Central memory CD8-positive, alpha-beta T cell (primary cell): ENCODE measurements at regions not wholly inside any gene's neighbourhood (a gene's known extent, or its start where the extent isn't known, plus 50 kb on each side); places are given as distances from the start of the nearest gene placed in this dataset.
"Not testable (repeated sequence)": the region's sequence is repeated elsewhere in the genome, so short reads cannot be mapped to it uniquely, and the experiment has no call there.

Experiments
- ATAC-seq: fragments of 150-1000 bp; cut with Tn5 transposase; replicated peaks from 2 replicates; pipeline ENCODE4 v1.10.0; 2022; ENCODE audit warnings: mild to moderate bottlenecking, moderate FRiP score, moderate number of reproducible peaks; ENCODE audit not compliant: poor library complexity, severe bottlenecking; ENCODE audit errors: extremely low read depth
- DNase-seq, 2 donors: peaks; one replicate each; pipeline ENCODE4 v3.0.0; 2021; ENCODE audit warnings: low spot score in 2 of 2
- H3K27ac Mint-ChIP-seq: one replicate; pipeline ENCODE4 v1.8.0; 2022; ENCODE audit warnings: low read depth, mild to moderate bottlenecking, moderate library complexity, mixed read lengths
- H3K27me3 Mint-ChIP-seq: one replicate; pipeline ENCODE4 v1.8.0; 2022; ENCODE audit warnings: mixed read lengths
- H3K36me3 Mint-ChIP-seq: one replicate; pipeline ENCODE4 v1.8.0; 2022; ENCODE audit warnings: mild to moderate bottlenecking, moderate library complexity, mixed read lengths; ENCODE audit not compliant: insufficient read depth
- H3K4me1 Mint-ChIP-seq: one replicate; pipeline ENCODE4 v1.8.0; 2022; ENCODE audit warnings: mixed read lengths
- H3K4me3 Mint-ChIP-seq: one replicate; pipeline ENCODE4 v1.8.0; 2022; ENCODE audit warnings: mild to moderate bottlenecking, moderate library complexity, mixed read lengths
- H3K9me3 Mint-ChIP-seq: one replicate; pipeline ENCODE4 v1.8.0; 2022; ENCODE audit warnings: mixed read lengths

DNA sequence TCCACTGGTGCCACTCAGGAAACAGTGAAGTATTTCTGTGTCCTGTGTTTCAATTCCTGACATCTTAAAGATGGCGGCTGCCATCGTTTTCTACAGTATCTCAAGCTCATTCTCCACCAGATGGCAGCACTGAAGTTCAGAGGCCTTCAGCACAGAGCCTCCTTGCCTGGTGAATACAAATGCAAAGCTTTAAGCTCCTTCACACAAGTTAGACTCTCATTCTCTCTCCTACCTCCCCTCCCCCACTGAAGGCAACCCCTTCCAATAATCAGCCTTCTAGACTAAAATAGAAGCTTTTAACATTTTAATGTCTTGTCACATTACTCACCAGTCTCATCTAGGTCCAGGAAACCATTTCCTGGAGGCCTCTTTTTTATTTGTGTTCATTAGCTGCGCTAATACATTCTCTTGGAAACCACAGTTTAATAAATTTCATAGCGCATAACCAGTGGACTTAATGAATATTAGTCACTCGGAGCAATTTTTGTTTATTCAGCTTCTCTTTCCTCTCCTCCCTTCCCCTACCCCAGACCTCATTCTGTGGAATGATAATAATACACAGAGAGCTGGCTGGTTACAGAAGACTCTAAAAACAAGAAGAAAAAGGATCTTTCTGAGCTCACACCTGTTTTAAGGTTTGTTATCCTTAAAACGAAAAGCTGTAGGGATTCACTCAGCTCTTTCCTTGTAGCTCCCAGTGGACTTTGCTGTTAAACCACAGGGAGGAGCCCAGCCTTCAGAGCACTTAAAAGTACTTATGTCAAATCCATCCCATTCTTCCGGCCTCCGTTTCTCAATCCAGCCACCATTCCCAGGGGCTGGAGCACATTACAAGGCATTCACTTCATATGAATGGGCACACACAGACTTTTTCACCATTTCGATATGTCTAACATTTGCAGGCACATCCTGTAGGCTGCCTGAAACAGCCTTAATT is 384.9 kb downstream of the HLX start:
- ATAC-seq = no peak
- H3K27me3 Mint-ChIP-seq = peaks cover 14% of the 10 kb centered on the region
- H3K9me3 Mint-ChIP-seq = no peaks in the 10 kb centered on the region
- H3K4me3 Mint-ChIP-seq = no peak overlapping the region
- no peaks in the 10 kb centered on the region for H3K36me3 Mint-ChIP-seq
- H3K4me1 Mint-ChIP-seq = no peaks in the 10 kb centered on the region
- no peak overlapping the region for H3K27ac Mint-ChIP-seq
- DNase-seq = no peak

DNA sequence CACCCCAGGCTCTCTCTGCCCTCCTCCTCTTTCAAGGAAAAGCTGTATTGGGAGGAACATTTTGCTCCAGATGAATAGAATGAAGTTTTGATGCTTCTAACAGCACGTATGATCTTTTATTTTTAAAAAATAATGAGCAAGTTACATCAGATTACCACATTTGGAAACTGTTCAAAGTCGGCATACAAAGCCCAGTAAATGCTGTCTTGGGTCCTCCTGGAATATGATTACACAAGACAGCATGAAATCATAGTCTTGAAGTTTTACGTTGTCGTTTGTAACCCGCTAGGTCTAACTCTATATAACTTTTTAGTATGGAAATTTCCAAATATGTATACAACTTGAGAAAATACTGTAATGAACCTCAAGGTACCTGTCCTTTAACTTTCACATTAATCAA is 385.6 kb downstream of the HLX start:
- H3K4me1 Mint-ChIP-seq = no peaks in the 10 kb centered on the region
- H3K9me3 Mint-ChIP-seq = no peaks in the 10 kb centered on the region
- H3K27me3 Mint-ChIP-seq = peaks cover 14% of the 10 kb centered on the region
- no peak overlapping the region for H3K27ac Mint-ChIP-seq
- H3K4me3 Mint-ChIP-seq = no peak overlapping the region
- no peak for ATAC-seq
- DNase-seq = no peak
- no peaks in the 10 kb centered on the region for H3K36me3 Mint-ChIP-seq

DNA sequence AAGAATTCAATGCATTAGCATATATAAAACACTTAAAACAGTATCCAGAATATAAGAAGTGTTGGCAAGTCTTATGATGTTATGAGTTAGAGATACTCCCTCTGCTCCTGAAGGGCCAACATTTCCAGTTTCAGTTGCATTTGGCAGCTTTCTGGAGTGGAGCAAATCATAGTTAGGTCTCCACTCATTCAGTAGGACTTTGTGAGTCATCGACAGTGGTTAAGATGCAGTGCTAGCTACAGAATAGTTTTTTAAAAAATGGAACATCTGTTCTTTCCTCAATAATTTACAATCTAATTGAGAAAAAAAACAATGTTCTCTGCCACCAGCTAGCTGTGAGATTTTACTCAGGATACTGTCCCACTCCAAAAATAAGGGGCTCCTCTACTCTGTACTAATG is 389.1 kb downstream of the HLX start:
- no peaks in the 10 kb centered on the region for H3K9me3 Mint-ChIP-seq
- H3K4me3 Mint-ChIP-seq = no peak overlapping the region
- no peaks in the 10 kb centered on the region for H3K4me1 Mint-ChIP-seq
- no peak for DNase-seq
- H3K27me3 Mint-ChIP-seq = peaks cover 14% of the 10 kb centered on the region
- no peak overlapping the region for H3K27ac Mint-ChIP-seq
- no peak for ATAC-seq
- H3K36me3 Mint-ChIP-seq = no peaks in the 10 kb centered on the region

DNA sequence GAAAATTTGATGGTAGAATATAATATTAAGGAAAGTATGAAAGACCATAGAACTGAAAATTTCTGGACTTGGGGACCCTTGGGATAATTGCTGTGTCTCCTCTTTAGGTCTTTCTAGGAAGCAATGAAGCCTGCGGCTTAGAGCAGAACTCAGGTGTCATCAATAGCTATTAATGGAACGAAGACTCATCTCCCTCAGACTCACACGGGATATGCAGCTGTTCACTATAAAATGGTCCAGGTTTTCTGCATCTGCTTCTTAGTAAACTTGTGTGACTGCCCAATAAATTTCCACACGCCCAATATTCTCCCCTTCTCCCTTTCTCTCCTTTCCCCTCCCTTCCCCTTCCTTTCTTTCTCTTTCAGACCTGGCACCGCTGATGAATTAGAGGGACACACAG is 392.5 kb downstream of the HLX start:
- ATAC-seq = no peak
- Mint-ChIP-seq H3K27me3 (no peaks in the 10 kb centered on the region), H3K9me3 (no peaks in the 10 kb centered on the region), H3K36me3 (no peaks in the 10 kb centered on the region), H3K27ac (no peak overlapping the region), H3K4me1 (no peaks in the 10 kb centered on the region), H3K4me3 (no peak overlapping the region)
- DNase-seq = no peak

DNA sequence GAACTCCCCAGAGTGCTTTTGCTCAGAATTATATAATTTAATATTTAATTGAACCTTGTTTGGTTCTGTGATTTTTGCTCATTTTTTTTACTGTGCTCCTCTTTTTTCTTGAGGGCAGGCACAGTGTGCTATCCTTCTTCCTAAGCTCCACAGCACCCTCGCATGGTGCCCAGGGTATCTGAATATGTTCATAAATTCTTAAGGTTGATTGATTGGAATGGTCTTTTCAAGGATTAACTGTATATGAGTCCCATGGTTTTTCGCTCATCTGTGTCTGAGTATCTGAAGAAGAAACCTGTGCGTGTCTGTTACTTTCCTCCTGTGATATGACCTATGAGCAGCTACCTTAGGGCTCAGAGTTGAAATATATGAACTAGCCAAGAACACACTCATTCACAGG is 393.7 kb downstream of the HLX start:
- no peaks in the 10 kb centered on the region for H3K27me3 Mint-ChIP-seq
- no peak overlapping the region for H3K27ac Mint-ChIP-seq
- no peaks in the 10 kb centered on the region for H3K9me3 Mint-ChIP-seq
- ATAC-seq = no peak
- H3K4me1 Mint-ChIP-seq = no peaks in the 10 kb centered on the region
- no peak for DNase-seq
- no peak overlapping the region for H3K4me3 Mint-ChIP-seq
- H3K36me3 Mint-ChIP-seq = no peaks in the 10 kb centered on the region

DNA sequence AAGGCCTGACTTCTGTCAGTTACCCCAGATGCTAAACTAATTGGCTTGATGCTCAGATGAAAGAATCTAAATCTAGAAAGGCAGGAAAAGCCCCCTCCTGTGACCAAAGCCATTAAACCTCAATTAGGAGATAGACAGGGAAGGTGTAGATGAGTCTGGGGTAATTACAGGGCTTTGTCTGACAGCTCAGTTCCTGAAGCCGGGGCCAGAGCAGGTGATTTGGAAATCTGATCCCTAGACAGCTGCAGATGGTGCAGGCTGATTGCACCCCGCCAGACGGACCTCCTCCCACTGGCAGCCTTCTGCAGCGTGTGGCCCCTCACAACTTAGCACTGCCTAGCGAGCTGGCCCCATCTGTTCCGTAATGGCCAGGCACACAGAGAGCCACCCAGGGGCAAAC is 395.1 kb downstream of the HLX start:
- H3K9me3 Mint-ChIP-seq = no peaks in the 10 kb centered on the region
- ATAC-seq = no peak
- no peak for DNase-seq
- no peaks in the 10 kb centered on the region for H3K27me3 Mint-ChIP-seq
- no peaks in the 10 kb centered on the region for H3K36me3 Mint-ChIP-seq
- H3K4me1 Mint-ChIP-seq = no peaks in the 10 kb centered on the region
- no peak overlapping the region for H3K27ac Mint-ChIP-seq
- H3K4me3 Mint-ChIP-seq = no peak overlapping the region

DNA sequence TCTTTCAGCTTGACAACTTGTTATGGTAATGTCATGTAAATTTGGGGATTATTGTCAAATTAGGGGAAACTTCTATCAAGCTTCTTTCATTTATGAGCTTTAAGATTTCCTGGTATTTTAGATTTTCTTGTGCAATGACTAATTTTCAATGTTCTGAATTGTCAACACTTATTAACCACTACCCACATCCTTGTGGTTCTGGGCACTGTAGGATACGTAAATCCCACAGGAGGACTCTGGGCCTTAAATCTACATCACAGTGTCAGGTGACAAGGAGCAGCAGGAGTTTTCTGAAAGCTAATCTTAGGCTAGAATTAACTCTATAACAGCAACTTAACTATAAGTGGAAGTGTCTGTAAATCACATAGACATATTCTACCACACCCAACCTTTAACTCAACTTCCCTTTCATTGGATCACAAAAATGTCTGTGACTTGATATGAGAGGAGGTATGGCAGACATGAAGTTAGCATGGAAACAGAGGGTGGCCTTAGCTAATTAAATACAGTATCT is 397.7 kb downstream of the HLX start:
- Mint-ChIP-seq H3K27ac (no peak overlapping the region), H3K4me3 (no peak overlapping the region), H3K27me3 (peaks cover 7% of the 10 kb centered on the region), H3K9me3 (no peaks in the 10 kb centered on the region), H3K36me3 (no peaks in the 10 kb centered on the region), H3K4me1 (no peaks in the 10 kb centered on the region)
- DNase-seq (no peak), ATAC-seq (no peak)

DNA sequence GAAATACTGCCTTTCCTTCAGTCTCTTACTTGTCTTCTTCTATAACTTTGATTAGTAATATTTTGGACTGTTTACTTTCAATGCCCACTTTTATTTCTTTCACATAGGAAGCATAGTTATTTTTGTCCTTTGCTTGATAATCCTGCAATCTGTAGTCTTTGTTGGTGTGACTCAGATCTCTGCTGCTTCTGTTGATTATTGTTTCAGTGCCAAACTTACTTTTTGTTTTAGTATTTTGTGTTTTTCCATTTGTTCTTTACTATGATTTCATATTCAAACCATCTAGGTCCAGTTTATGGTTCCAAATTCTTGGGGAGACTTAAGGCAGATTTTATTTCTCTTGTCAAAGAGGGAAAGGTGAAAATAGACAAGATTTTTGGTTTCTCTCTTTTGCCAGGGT is 399.9 kb downstream of the HLX start:
- DNase-seq = no peak
- ATAC-seq = no peak
- Mint-ChIP-seq H3K9me3 (no peaks in the 10 kb centered on the region), H3K4me1 (no peaks in the 10 kb centered on the region), H3K27me3 (peaks cover 23% of the 10 kb centered on the region), H3K27ac (no peak overlapping the region), H3K36me3 (peaks cover 2% of the 10 kb centered on the region), H3K4me3 (no peak overlapping the region)

DNA sequence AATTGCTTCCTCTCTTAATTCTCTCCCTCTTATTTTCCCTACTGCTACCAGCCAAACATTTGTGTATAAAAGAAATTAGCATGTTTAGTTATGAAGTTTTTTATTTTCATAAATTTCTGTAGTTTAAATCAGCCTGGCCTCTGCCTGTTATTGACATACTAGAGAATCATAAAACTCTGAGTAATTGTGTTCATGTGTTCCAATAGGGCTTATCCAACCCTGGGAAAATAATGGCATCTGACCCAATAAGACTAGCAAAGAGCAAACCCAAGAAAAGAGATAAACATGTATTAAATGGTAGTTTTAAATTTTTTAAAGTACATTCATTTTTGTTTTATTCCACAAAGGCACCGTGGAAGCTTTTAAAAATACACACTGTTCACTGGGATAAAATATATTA is 404.3 kb downstream of the HLX start:
- Mint-ChIP-seq H3K4me3 (no peak overlapping the region), H3K4me1 (no peaks in the 10 kb centered on the region), H3K9me3 (no peaks in the 10 kb centered on the region), H3K27me3 (peaks cover 23% of the 10 kb centered on the region), H3K27ac (no peak overlapping the region), H3K36me3 (peaks cover 4% of the 10 kb centered on the region)
- ATAC-seq = no peak
- DNase-seq = no peak

DNA sequence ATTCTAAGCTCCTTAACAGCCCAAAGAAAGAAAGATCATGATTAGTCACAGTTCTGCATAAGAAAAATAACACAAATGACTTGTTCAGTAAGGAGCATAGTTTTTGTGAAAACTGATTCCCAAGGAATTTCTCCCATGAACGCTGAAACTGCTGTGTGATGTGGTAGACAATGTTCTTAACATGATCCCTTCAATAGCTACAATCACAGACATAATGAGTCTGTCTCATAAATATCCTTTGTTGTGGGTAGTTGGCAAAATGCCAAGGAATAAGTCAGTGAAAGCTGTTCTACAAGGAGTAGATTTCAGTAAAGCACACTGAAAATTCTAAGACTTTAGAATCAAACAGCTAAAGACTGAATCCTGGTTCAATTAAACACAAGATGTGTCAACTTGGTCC is 404.8 kb downstream of the HLX start:
- no peak for DNase-seq
- H3K4me1 Mint-ChIP-seq = no peaks in the 10 kb centered on the region

DNA sequence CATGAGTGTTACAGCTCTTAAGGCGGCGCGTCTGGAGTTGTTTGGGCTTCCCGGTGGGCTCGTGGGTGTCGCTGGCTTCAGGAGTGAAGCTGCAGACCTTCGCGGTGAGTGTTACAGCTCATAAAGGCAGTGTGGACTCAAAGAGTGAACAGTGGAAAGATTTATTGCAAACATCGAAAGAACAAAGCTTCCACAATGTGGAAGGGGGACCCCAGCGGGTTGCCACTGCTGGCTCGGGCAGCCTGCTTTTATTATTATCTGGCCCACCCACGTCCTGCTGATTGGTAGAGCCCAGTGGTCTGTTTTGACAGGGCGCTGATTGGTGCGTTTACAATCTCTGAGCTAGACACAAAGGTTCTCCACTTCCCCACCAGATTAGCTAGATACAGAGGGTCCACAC is 405.7 kb downstream of the HLX start:
- ATAC-seq, H3K27ac Mint-ChIP-seq, H3K4me3 Mint-ChIP-seq, H3K4me1 Mint-ChIP-seq, DNase-seq, H3K9me3 Mint-ChIP-seq, H3K36me3 Mint-ChIP-seq: not testable (repeated sequence)
- H3K27me3 Mint-ChIP-seq = peaks cover 23% of the 10 kb centered on the region

More for the DNA sequence above, 404.8 kb downstream of the HLX start:
- ATAC-seq = no peak
- H3K27ac Mint-ChIP-seq = no peak overlapping the region
- H3K4me3 Mint-ChIP-seq = no peak overlapping the region
- peaks cover 4% of the 10 kb centered on the region for H3K36me3 Mint-ChIP-seq
- no peaks in the 10 kb centered on the region for H3K9me3 Mint-ChIP-seq
- H3K27me3 Mint-ChIP-seq = peaks cover 23% of the 10 kb centered on the region

DNA sequence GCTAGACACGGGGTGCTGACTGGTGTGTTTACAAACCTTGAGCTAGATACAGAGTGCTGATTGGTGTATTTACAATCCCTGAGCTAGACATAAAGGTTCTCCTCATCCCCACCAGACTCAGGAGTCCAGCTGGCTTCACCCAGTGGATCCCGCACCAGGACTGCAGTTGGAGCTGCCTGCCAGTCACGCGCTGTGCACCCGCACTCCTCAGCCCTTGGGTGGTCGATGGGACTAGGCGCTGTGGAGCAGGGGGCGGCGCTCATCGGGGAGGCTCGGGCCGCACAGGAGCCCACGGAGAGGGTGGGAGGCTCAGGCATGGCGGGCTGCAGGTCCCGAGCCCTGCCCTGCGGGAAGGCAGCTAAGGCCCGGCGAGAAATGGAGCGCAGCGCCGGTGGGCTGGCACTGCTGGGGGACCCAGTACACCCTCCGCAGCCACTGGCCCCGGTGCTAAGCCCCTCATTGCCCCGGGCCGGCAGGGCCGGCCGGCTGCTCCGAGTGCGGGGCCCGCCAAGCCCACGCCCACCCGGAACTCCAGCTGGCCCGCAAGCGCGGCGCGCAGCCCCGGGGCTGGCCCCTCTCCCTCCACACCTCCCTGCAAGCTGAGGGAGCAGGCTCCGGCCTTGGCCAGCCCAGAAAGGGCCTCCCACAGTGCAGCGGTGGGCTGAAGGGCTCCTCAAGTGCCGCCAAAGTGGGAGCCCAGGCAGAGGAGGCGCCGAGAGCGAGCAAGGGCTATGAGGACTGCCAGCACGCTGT is 406.4 kb downstream of the HLX start:
- not testable (repeated sequence) for H3K9me3 Mint-ChIP-seq, ATAC-seq, H3K27ac Mint-ChIP-seq, H3K36me3 Mint-ChIP-seq, H3K4me3 Mint-ChIP-seq, DNase-seq, H3K4me1 Mint-ChIP-seq
- H3K27me3 Mint-ChIP-seq = peaks cover 23% of the 10 kb centered on the region

DNA sequence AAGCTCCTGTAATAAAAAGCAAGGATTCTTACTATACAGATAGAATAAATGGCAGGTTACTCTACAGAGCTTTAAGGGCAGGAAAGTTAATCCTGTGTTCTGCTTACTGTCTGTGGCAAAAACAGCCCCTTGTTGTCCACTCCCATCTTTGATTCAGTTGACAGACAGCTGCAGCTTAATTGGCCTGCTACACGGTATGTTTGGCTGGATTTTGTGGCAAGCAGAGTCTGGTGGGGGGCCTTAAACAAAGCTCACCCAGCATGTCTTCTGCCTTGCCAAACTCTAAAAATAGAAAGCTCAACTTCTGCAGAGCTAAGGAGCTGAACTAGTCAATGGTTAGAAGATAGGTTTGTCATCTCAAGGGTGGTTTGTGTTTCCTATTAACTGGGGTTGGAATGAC is 407.2 kb downstream of the HLX start:
- DNase-seq (no peak), ATAC-seq (no peak)
- no peaks in the 10 kb centered on the region for H3K9me3 Mint-ChIP-seq
- peaks cover 4% of the 10 kb centered on the region for H3K36me3 Mint-ChIP-seq
- H3K4me3 Mint-ChIP-seq = no peak overlapping the region
- no peak overlapping the region for H3K27ac Mint-ChIP-seq
- H3K4me1 Mint-ChIP-seq = no peaks in the 10 kb centered on the region
- peaks cover 22% of the 10 kb centered on the region for H3K27me3 Mint-ChIP-seq
